ENCODE measurements at regions not wholly inside any gene's neighbourhood (a gene's known extent, or its start where the extent isn't known, plus 50 kb on each side); places are given as distances from the start of the nearest gene placed in this dataset.

- no peak overlapping the region for H3K9ac ChIP-seq (ENCODE audit: insufficient read depth, low read length)
- no peaks in the 10 kb centered on the region for H3K36me3 ChIP-seq (ENCODE audit: control insufficient read depth, insufficient read depth, low read length)
- H3K4me2 ChIP-seq (ENCODE audit: extremely low read depth, insufficient read depth, low read length): no peak overlapping the region
- no peaks in the 10 kb centered on the region for H3K79me2 ChIP-seq (ENCODE audit: control insufficient read depth, insufficient read depth, low read length)
- no peak overlapping the region for H2AFZ ChIP-seq (ENCODE audit: low read length)
- no peak for DNase-seq (ENCODE audit: low read depth in 2 of 2)
- no peaks in the 10 kb centered on the region for H3K4me1 ChIP-seq (ENCODE audit: control insufficient read depth, extremely low read depth, insufficient read depth, low read length)
- H3K4me3 ChIP-seq (replicated peaks in 1 of 4; ENCODE audit: control extremely low read depth in 1 of 4, insufficient read depth in 1 of 4, low read depth in 3 of 4, low read length in 4 of 4): no peak overlapping the region
- TF ChIP-seq CTCF (conservative IDR thresholded peaks at IDR 0.05 in 1 of 2, IDR thresholded peaks at IDR 0.05 in 1 of 2; ENCODE audit: low read depth in 1 of 2, low read length in 2 of 2) (no peak), EZH2 (IDR thresholded peaks at IDR 0.05; ENCODE audit: low read length, missing control alignments) (no peak)
- no peak overlapping the region for H3K27ac ChIP-seq (ENCODE audit: insufficient read depth, low read length)
- H4K20me1 ChIP-seq (ENCODE audit: control insufficient read depth, extremely low read depth, insufficient read depth, low read length): no peaks in the 10 kb centered on the region
- no peaks in the 10 kb centered on the region for H3K9me3 ChIP-seq (ENCODE audit: control insufficient read depth, insufficient read depth, low read depth, low read length)
- H3K27me3 ChIP-seq (ENCODE audit: control insufficient read depth, insufficient read depth, low read length): no peaks in the 10 kb centered on the region
Observed at GRCh38 chr6:15090145-15090579, 155.7 kb upstream of the JARID2 start.

GRCh38 chr6:15090745-15091384 is 155.0 kb upstream of the JARID2 start:
- no peak overlapping the region for H2AFZ ChIP-seq (ENCODE audit: low read length)
- DNase-seq (ENCODE audit: low read depth in 2 of 2): no peak
- no peaks in the 10 kb centered on the region for H3K79me2 ChIP-seq (ENCODE audit: control insufficient read depth, insufficient read depth, low read length)
- H3K9ac ChIP-seq (ENCODE audit: insufficient read depth, low read length): no peak overlapping the region
- H3K4me3 ChIP-seq (replicated peaks in 1 of 4; ENCODE audit: control extremely low read depth in 1 of 4, insufficient read depth in 1 of 4, low read depth in 3 of 4, low read length in 4 of 4): no peak overlapping the region
- H3K27me3 ChIP-seq (ENCODE audit: control insufficient read depth, insufficient read depth, low read length): no peaks in the 10 kb centered on the region
- no peak overlapping the region for H3K27ac ChIP-seq (ENCODE audit: insufficient read depth, low read length)
- no peak overlapping the region for H3K4me2 ChIP-seq (ENCODE audit: extremely low read depth, insufficient read depth, low read length)
- TF ChIP-seq CTCF (conservative IDR thresholded peaks at IDR 0.05 in 1 of 2, IDR thresholded peaks at IDR 0.05 in 1 of 2; ENCODE audit: low read depth in 1 of 2, low read length in 2 of 2) (no peak), EZH2 (IDR thresholded peaks at IDR 0.05; ENCODE audit: low read length, missing control alignments) (no peak)
- H4K20me1 ChIP-seq (ENCODE audit: control insufficient read depth, extremely low read depth, insufficient read depth, low read length): no peaks in the 10 kb centered on the region
- H3K36me3 ChIP-seq (ENCODE audit: control insufficient read depth, insufficient read depth, low read length): no peaks in the 10 kb centered on the region
- H3K4me1 ChIP-seq (ENCODE audit: control insufficient read depth, extremely low read depth, insufficient read depth, low read length): no peaks in the 10 kb centered on the region
- H3K9me3 ChIP-seq (ENCODE audit: control insufficient read depth, insufficient read depth, low read depth, low read length): no peaks in the 10 kb centered on the region

- Histone ChIP-seq H3K36me3 (ENCODE audit: control insufficient read depth, insufficient read depth, low read length) (no peaks in the 10 kb centered on the region), H3K27ac (ENCODE audit: insufficient read depth, low read length) (no peak overlapping the region), H3K4me2 (ENCODE audit: extremely low read depth, insufficient read depth, low read length) (no peak overlapping the region), H3K4me1 (ENCODE audit: control insufficient read depth, extremely low read depth, insufficient read depth, low read length) (no peaks in the 10 kb centered on the region), H2AFZ (ENCODE audit: low read length) (no peak overlapping the region), H3K4me3 (replicated peaks in 1 of 4; ENCODE audit: control extremely low read depth in 1 of 4, insufficient read depth in 1 of 4, low read depth in 3 of 4, low read length in 4 of 4) (no peak overlapping the region), H3K79me2 (ENCODE audit: control insufficient read depth, insufficient read depth, low read length) (no peaks in the 10 kb centered on the region), H4K20me1 (ENCODE audit: control insufficient read depth, extremely low read depth, insufficient read depth, low read length) (no peaks in the 10 kb centered on the region), H3K9ac (ENCODE audit: insufficient read depth, low read length) (no peak overlapping the region), H3K27me3 (ENCODE audit: control insufficient read depth, insufficient read depth, low read length) (no peaks in the 10 kb centered on the region), H3K9me3 (ENCODE audit: control insufficient read depth, insufficient read depth, low read depth, low read length) (no peaks in the 10 kb centered on the region)
- DNase-seq (ENCODE audit: low read depth in 2 of 2): peak in 1 of 2 donors; percentile 21
- TF ChIP-seq EZH2 (IDR thresholded peaks at IDR 0.05; ENCODE audit: low read length, missing control alignments): no peak
- no peak for TF ChIP-seq CTCF (conservative IDR thresholded peaks at IDR 0.05 in 1 of 2, IDR thresholded peaks at IDR 0.05 in 1 of 2; ENCODE audit: low read depth in 1 of 2, low read length in 2 of 2)
Observed at GRCh38 chr6:15096894-15097837, 148.7 kb upstream of the JARID2 start.
